ENCODE measurements at regions not wholly inside any gene's neighbourhood (a gene's known extent, or its start where the extent isn't known, plus 50 kb on each side); places are given as distances from the start of the nearest gene placed in this dataset.
A peak's percentile ranks its signal among the peaks of the same experiment; 100 is the strongest.

- peak; percentile 60 to 95 for DNase-seq
Measured at GRCh38 chrX:39941332-39941920, 156.3 kb downstream of the BCOR start.

GRCh38 chrX:39944416-39944815 is 153.3 kb downstream of the BCOR start:
- no peak for DNase-seq

DNA sequence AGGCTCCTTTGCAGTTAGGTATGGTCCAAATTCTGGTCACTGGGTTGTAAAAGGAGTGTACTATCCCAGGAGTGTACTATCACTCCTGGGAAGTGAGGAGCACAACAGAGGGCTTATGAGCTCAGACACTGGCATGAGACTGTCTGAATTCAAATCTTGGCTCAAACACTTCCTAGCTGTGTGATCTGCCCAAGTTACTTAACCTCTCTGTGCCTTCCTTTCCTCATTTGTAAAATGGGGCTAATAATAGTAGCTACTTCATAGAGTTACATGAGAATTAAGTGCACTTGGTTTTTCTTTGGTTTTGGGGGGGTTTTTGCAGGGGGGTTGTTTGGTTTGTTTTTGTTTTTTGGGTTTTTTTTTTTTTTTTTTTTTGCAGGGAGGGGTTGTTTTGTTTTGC is 152.0 kb downstream of the BCOR start:
- no peak for DNase-seq

GRCh38 chrX:39946822-39947221 is 150.9 kb downstream of the BCOR start:
- DNase-seq: no peak

DNA sequence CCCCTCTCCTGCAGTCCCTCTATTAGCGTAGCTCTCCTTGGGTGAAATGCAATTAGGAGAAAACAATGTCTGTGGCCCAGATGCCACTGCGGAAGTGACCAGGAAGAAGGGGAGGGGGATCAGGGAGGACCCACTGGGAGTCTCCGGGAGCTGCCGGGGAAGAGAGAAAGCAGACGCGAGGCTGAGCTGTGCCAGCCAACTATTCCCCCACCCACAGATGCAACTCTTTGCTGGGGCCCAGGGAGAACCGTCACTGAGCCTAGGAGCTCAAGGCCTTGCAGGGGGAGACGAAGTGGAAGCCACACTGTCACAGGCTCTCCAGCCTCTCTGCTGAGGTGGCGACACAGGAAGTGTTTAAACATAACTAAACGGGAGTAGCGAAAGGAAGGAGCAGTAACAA is 149.2 kb downstream of the BCOR start:
- no peak for DNase-seq

- no peak for DNase-seq
Measured at GRCh38 chrX:39950018-39950688, 147.6 kb downstream of the BCOR start.

- no peak for DNase-seq
Measured at GRCh38 chrX:39952989-39953388, 144.8 kb downstream of the BCOR start.

- no peak for DNase-seq
Measured at GRCh38 chrX:39953879-39954278, 143.9 kb downstream of the BCOR start.

GRCh38 chrX:39954851-39955250 is 142.9 kb downstream of the BCOR start:
- DNase-seq: no peak

DNA sequence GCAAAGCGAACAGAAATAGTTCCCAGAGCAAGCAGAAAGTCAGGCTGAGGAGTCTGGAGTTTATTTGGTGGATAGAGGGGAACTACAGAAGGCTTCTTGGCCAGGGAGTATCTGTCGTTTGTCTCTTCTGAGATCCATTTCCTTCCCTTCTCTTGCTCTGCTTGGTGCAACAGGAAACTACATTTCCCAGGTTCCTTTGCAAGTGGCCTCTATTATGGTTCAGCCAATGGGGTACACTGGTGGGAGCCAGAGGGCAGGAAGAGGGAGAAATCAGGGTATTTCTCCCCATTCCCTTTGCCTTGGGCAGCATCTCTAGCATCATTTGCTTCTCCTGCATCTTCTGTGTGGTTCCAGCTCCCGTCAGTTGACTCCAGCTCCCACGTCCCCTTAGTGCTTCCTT is 142.1 kb downstream of the BCOR start:
- no peak for DNase-seq

DNA sequence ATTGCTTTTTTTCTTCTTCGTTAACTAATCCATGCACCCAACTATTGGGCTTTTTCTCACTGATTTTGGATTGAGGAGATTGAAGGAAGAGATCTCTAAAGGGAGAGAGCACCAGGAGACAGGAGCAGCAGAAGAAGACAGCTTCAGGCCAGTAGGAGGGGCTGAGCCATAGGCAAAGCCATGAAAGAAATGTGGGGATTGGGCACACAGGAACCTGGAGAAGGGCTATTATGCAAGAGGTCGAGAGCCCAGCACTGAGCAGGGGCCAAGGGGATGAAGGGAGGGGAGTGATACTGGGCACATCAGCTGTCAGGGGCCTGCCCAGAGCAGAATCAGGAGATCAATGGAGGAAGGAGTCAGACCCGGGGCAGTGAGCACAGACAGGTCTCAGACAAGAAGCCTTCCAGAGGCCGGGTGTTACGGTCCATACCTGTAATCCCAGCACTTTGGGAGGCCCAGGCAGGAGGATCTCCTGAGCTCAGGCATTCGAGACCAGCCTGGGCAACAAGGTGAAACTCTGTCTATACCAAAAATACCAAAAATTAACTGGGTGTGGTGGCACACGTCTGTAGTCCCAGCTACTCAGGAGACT is 140.9 kb downstream of the BCOR start:
- no peak for DNase-seq

GRCh38 chrX:39957816-39958566 is 139.8 kb downstream of the BCOR start:
- no peak for DNase-seq

GRCh38 chrX:39958850-39959249 is 138.9 kb downstream of the BCOR start:
- no peak for DNase-seq

DNA sequence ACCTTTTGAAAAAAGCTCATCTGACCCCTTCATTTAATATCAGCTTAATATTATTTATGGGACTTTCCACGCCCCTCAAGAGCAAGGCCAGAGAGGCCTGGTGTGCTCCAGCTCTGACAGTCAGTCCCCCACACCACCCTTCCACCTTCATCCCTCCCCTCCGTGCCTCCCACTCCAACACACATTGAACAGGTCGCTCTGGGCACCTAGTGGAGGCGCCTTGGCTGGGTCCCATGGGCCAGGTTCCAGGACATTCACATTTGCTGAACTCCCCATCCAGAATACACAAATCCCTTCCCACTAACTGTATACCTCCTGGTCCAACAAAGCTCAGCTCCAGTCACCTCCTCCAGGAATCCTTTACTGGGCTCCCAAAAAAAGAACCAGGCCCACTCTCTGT is 137.5 kb downstream of the BCOR start:
- DNase-seq: no peak

DNA sequence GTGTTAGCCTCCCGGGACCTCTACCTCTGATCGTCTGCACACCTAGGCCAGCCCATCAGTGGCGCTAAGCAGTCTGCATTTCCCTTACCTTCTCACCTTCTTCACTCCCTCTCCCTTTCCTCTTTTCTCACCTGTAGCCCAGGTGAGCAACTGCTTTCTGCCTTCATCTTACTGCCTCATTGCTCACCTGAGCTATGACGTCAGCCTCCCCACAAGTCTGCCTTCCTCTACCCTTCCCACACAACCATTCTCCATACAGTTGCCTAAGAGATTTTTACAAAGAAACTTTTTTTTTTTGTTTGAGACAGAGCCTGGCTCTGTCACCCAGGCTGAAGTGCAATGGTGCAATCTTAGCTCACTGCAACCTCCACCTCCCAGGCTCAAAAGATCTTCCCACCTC is 136.3 kb downstream of the BCOR start:
- DNase-seq: no peak

GRCh38 chrX:39965051-39965573 is 132.6 kb downstream of the BCOR start:
- no peak for DNase-seq

- DNase-seq: no peak
Measured at GRCh38 chrX:39966176-39966575, 131.6 kb downstream of the BCOR start.

- DNase-seq: no peak
Measured at GRCh38 chrX:39967348-39967747, 130.4 kb downstream of the BCOR start.

DNA sequence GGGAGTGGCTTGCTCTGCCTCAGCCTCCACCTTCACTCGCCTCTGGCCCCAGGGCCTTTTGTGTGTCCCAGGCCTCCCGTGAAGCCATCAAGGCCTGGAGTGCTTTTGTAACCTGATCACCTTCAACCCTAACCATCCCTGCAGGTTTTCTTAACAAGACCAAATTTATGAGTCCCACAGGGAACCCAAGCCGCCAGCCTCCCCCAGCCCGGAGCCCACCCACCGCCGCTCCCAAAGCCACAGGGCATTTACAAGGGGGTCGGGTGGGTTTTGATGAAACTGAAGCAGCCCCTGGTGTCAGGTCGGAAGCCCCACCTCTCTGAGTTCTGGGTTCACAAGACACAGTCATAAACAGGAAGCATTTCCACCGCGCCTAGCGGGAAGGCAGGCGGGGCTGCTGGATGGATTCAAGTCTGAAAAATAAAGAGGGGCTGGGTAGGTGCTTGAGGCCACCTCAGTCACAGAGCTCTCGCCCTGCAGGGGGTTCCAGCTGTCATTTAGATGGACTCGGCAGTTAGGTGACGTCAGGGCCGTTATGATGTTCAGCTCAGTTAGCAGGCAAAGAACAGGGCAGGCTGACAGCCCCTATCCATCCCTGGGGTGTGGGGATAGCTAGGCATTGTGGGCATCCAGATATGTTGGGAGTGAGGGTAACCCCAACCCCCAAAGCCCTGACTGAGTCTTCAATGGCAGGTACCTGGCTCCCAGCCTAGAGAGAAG is 128.5 kb downstream of the BCOR start:
- no peak for DNase-seq

DNA sequence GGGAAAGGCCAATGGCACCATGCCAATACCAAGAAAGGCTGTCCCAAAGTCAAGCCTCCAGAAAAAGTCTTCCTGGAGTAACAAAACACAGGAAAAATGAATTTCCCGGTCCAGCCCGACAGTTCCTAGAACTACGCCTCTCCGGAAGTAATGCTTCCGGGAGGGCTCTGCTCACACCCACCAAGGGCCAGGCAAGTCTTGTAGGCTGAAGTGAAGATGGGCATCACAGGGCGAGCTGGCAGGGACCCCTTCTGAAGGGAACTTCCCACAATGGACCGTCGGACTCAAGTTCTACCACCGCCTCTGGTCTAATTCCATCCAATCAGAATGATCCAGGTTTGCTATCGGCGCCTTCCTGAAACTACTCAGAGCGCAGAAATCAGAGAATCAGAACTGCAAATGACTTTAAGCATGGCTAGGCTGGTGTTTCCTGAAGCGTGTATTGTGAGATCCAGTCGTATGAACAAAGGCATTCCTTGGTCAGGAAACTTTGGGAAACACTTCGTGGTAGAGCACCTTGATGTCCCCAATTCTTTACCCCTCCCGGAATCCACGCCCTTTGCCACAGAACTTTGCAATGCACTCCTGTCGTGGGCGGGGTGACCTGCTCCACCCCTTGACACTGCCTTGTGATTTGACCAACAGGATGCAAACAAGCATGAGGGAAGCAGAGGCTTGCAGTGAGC is 127.8 kb downstream of the BCOR start:
- DNase-seq: no peak

- DNase-seq: no peak
Measured at GRCh38 chrX:39971760-39972159, 126.0 kb downstream of the BCOR start.

DNA sequence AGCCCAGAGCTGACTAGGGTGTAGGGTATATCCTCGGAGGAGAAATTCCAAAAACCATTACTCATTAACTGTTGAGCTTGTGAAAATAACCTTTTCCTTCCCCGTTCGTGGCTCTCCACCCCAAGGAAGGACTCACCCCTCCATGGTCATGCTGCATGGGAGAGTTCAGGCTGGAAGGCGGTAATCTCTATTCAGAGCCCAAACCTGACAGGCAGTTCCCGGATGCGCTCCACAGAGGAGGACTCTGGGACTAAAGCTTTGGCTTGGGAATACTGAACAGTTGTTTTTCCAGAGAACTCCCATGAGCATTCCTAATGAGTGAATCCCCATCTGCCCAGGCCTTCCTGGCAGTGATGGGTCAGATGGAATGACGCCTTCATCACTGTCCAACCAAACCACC is 125.4 kb downstream of the BCOR start:
- no peak for DNase-seq

Measured in AML-193 (cell line).